ENCODE measurements at regions not wholly inside any gene's neighbourhood (a gene's known extent, or its start where the extent isn't known, plus 50 kb on each side); places are given as distances from the start of the nearest gene placed in this dataset.

DNA sequence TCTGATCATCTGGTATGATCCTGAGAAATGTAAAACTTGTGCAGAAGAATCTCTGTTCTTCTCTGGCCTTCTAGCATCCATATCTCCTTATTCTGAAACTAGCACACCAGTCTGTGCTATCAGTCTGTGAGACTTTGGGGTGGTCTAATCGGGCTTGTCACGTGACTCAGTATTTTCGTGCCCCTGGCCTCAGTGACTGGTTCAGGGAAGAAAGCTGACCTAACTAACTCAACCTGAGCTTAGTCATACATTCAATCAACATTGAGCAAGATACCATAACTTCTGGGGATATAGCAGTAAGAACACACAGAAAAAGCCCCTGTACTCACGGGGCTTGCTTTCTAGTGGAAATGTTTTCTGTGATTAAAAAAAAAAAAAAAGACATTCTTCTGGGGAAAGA, 109.3 kb downstream of the DKK1 start:
- TF ChIP-seq PPARA (CRISPR knock-in tag; IDR thresholded peaks at IDR 0.05; ENCODE audit: borderline replicate concordance) (no peak), ZNF565 (CRISPR knock-in tag; conservative IDR thresholded peaks at IDR 0.05; ENCODE audit: low read depth) (no peak), OSR1 (CRISPR knock-in tag; IDR thresholded peaks at IDR 0.05) (no peak), SNAI2 (CRISPR knock-in tag; IDR thresholded peaks at IDR 0.05) (no peak), ZNF8 (CRISPR knock-in tag; IDR thresholded peaks at IDR 0.05) (no peak)
- TF ChIP-seq, protein P1, sequence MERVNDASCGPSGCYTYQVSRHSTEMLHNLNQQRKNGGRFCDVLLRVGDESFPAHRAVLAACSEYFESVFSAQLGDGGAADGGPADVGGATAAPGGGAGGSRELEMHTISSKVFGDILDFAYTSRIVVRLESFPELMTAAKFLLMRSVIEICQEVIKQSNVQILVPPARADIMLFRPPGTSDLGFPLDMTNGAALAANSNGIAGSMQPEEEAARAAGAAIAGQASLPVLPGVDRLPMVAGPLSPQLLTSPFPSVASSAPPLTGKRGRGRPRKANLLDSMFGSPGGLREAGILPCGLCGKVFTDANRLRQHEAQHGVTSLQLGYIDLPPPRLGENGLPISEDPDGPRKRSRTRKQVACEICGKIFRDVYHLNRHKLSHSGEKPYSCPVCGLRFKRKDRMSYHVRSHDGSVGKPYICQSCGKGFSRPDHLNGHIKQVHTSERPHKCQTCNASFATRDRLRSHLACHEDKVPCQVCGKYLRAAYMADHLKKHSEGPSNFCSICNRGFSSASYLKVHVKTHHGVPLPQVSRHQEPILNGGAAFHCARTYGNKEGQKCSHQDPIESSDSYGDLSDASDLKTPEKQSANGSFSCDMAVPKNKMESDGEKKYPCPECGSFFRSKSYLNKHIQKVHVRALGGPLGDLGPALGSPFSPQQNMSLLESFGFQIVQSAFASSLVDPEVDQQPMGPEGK (CRISPR knock-in tag; IDR thresholded peaks at IDR 0.05; ENCODE audit: borderline replicate concordance), result no peak
- TF ChIP-seq, protein P2, sequence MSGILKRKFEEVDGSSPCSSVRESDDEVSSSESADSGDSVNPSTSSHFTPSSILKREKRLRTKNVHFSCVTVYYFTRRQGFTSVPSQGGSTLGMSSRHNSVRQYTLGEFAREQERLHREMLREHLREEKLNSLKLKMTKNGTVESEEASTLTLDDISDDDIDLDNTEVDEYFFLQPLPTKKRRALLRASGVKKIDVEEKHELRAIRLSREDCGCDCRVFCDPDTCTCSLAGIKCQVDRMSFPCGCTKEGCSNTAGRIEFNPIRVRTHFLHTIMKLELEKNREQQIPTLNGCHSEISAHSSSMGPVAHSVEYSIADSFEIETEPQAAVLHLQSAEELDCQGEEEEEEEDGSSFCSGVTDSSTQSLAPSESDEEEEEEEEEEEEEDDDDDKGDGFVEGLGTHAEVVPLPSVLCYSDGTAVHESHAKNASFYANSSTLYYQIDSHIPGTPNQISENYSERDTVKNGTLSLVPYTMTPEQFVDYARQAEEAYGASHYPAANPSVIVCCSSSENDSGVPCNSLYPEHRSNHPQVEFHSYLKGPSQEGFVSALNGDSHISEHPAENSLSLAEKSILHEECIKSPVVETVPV (CRISPR knock-in tag; IDR thresholded peaks at IDR 0.05), result no peak
- TF ChIP-seq, protein P3, sequence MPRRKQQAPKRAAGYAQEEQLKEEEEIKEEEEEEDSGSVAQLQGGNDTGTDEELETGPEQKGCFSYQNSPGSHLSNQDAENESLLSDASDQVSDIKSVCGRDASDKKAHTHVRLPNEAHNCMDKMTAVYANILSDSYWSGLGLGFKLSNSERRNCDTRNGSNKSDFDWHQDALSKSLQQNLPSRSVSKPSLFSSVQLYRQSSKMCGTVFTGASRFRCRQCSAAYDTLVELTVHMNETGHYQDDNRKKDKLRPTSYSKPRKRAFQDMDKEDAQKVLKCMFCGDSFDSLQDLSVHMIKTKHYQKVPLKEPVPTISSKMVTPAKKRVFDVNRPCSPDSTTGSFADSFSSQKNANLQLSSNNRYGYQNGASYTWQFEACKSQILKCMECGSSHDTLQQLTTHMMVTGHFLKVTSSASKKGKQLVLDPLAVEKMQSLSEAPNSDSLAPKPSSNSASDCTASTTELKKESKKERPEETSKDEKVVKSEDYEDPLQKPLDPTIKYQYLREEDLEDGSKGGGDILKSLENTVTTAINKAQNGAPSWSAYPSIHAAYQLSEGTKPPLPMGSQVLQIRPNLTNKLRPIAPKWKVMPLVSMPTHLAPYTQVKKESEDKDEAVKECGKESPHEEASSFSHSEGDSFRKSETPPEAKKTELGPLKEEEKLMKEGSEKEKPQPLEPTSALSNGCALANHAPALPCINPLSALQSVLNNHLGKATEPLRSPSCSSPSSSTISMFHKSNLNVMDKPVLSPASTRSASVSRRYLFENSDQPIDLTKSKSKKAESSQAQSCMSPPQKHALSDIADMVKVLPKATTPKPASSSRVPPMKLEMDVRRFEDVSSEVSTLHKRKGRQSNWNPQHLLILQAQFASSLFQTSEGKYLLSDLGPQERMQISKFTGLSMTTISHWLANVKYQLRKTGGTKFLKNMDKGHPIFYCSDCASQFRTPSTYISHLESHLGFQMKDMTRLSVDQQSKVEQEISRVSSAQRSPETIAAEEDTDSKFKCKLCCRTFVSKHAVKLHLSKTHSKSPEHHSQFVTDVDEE (CRISPR knock-in tag; IDR thresholded peaks at IDR 0.05), result no peak
- no peak for ATAC-seq

DNA sequence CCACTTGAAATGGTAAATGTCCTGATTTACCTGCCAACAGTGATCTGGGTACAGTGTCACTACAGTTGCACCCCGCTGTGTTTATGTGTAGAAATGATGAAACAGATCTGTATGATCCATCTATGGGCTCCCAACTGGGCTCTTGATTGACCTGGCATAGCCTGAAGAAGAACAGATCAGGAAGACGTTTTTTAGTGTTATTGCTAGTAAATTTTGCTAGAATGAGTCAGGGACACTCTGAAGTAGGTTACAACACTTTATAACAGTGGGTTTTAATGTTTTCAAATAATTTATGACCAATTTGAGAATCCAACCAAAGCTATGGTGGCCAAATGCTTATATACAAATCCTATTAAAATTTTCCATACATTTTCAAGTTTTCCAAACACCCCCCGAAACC, 110.3 kb downstream of the DKK1 start:
- no peak for ATAC-seq
- TF ChIP-seq ISL1 (CRISPR knock-in tag; IDR thresholded peaks at IDR 0.05), result no peak
- TF ChIP-seq OSR1 (CRISPR knock-in tag; IDR thresholded peaks at IDR 0.05), result no peak
- TF ChIP-seq, protein P1 (CRISPR knock-in tag; IDR thresholded peaks at IDR 0.05; ENCODE audit: borderline replicate concordance), result no peak

DNA sequence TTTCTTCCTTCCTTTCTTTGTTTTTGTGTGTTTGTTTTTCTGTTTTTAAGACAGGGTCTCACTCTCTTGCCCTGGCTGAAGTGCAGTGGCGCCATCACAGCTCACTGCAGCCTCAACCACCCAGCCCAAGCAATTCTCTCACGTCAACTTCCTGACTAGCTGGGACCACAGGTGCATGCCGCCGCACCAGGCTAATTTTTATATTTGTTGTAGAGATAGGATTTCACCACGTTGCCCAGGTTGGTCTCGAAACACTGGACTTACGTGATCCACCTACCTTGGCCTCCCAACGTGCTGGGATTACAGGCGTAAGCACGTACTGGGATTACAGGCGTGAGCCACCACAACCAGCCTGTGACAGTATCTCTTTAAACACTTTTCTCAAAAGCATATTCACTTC, 120.7 kb downstream of the DKK1 start:
- TF ChIP-seq TCF4 (CRISPR knock-in tag; IDR thresholded peaks at IDR 0.05; ENCODE audit: borderline replicate concordance) (no peak), ZNF8 (CRISPR knock-in tag; IDR thresholded peaks at IDR 0.05) (no peak), SNAI2 (CRISPR knock-in tag; IDR thresholded peaks at IDR 0.05) (no peak), CSDC2 (CRISPR knock-in tag; IDR thresholded peaks at IDR 0.05) (no peak), OSR1 (CRISPR knock-in tag; IDR thresholded peaks at IDR 0.05) (no peak)
- ATAC-seq, result no peak

DNA sequence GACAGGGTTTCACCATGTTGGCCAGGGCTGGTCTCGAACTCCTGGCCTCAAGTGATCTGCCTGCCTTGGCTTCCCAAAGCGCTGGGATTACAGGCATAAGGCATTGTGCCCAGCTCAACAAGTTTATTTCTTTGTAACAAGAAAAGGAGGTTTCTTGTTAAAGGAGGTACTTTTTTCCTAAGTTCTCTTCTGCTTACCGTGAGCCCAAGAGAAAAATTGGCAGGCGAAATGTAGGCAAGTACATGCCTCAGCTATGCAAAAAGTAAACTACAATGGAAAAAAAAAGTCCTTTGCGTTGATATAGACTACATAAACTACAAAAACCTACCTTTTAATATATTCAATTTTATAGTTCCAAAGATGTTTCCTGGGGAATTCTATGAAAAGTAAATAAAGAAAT, 122.6 kb downstream of the DKK1 start:
- TF ChIP-seq PPARA (CRISPR knock-in tag; IDR thresholded peaks at IDR 0.05; ENCODE audit: borderline replicate concordance) (no peak), ZFP3 (CRISPR knock-in tag; IDR thresholded peaks at IDR 0.05) (no peak), TOX (CRISPR knock-in tag; IDR thresholded peaks at IDR 0.05; ENCODE audit: borderline replicate concordance) (no peak), GLIS3 (CRISPR knock-in tag; IDR thresholded peaks at IDR 0.05) (no peak), CSDC2 (CRISPR knock-in tag; IDR thresholded peaks at IDR 0.05) (no peak), ESRRG (CRISPR knock-in tag; IDR thresholded peaks at IDR 0.05) (no peak), ZNF565 (CRISPR knock-in tag; conservative IDR thresholded peaks at IDR 0.05; ENCODE audit: low read depth) (no peak), OSR1 (CRISPR knock-in tag; IDR thresholded peaks at IDR 0.05) (no peak), TCF4 (CRISPR knock-in tag; IDR thresholded peaks at IDR 0.05; ENCODE audit: borderline replicate concordance) (no peak), BACH2 (CRISPR knock-in tag; IDR thresholded peaks at IDR 0.05; ENCODE audit: borderline replicate concordance) (no peak), ZFP30 (CRISPR knock-in tag; IDR thresholded peaks at IDR 0.05) (no peak)
- TF ChIP-seq, protein P1 (CRISPR knock-in tag; IDR thresholded peaks at IDR 0.05; ENCODE audit: borderline replicate concordance), result no peak
- TF ChIP-seq, protein P4, sequence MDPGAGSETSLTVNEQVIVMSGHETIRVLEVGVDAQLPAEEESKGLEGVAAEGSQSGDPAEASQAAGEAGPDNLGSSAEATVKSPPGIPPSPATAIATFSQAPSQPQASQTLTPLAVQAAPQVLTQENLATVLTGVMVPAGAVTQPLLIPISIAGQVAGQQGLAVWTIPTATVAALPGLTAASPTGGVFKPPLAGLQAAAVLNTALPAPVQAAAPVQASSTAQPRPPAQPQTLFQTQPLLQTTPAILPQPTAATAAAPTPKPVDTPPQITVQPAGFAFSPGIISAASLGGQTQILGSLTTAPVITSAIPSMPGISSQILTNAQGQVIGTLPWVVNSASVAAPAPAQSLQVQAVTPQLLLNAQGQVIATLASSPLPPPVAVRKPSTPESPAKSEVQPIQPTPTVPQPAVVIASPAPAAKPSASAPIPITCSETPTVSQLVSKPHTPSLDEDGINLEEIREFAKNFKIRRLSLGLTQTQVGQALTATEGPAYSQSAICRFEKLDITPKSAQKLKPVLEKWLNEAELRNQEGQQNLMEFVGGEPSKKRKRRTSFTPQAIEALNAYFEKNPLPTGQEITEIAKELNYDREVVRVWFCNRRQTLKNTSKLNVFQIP (CRISPR knock-in tag; IDR thresholded peaks at IDR 0.05; ENCODE audit: borderline replicate concordance, low read depth), result no peak
- TF ChIP-seq, protein P2 (CRISPR knock-in tag; IDR thresholded peaks at IDR 0.05), result no peak
- ATAC-seq, result no peak
